Activated T-cell treated with anti-CD3 and anti-CD28 coated beads, Interleukin-2, amount 50 U/mL, for 4 hours (primary cell): ENCODE measurements at regions not wholly inside any gene's neighbourhood (a gene's known extent, or its start where the extent isn't known, plus 50 kb on each side); places are given as distances from the start of the nearest gene placed in this dataset.

Experiments used
- ATAC-seq, 2 donors: fragments of 200-7000 bp; cut with Tn5 transposase; one replicate each; pipeline ENCODE4 v1.10.0; 2021
- DNase-seq: peaks from one replicate; pipeline ENCODE4 v3.0.0-alpha.2; 2020
- H3K27me3 Mint-ChIP-seq: one replicate; pipeline ENCODE4 v1.8.0; 2021; ENCODE audit warnings: low read depth, mixed read lengths
- H3K36me3 Mint-ChIP-seq: one replicate; pipeline ENCODE4 v1.8.0; 2022; ENCODE audit warnings: mixed read lengths; ENCODE audit not compliant: insufficient read depth
- H3K4me1 Mint-ChIP-seq: one replicate; pipeline ENCODE4 v1.8.0; 2021; ENCODE audit warnings: low read depth, mixed read lengths
- H3K4me3 Mint-ChIP-seq: one replicate; pipeline ENCODE4 v1.8.0; 2021; ENCODE audit warnings: mild to moderate bottlenecking, moderate library complexity, mixed read lengths
- H3K9me3 Mint-ChIP-seq: one replicate; pipeline ENCODE4 v1.8.0; 2021; ENCODE audit warnings: mixed read lengths

DNA sequence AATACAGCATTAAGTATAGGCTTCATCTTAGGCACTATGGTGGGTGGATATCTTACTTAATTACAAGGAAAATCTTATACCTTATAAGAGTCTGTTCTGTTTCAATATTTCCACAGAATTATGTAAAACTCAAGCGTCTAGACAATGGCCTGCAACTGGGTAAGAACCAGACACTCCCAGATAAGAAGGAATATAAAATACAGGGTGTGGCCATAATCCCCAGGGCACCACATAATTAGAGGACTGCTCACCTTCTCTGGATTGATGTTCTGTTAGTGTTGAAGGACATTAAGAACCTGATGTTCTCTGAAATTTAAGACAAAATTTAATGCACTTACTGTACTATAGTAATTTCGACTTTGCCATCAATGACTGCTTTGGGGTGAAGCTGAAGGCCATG, 198.2 kb upstream of the ARSJ start:
- ATAC-seq: no peak
- H3K27me3 Mint-ChIP-seq: peaks cover 5% of the 10 kb centered on the region
- peaks cover 7% of the 10 kb centered on the region for H3K9me3 Mint-ChIP-seq

DNA sequence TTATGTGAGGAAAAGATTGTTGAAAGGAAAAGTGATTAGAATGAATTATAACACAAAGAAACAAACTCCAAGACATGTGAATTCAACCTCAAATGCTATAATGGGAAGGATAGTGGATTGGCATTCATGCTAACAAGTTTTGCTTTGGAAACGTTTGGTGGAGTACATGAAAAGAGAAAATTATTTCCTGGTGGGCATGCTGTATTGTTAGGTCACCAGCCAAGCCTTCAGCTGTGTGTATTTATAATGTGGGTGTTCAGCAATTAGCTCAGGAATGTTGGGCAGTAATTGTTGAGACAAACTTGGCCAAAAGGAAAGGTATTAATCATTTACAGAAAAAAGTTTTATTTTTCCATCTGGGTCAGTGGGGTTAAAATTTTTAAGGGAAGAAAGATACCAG, 198.9 kb upstream of the ARSJ start:
- ATAC-seq (no peak), DNase-seq (no peak)
- Mint-ChIP-seq H3K9me3 (peaks cover 8% of the 10 kb centered on the region), H3K4me3 (no peak overlapping the region), H3K36me3 (peaks cover 2% of the 10 kb centered on the region), H3K27me3 (peaks cover 3% of the 10 kb centered on the region), H3K4me1 (no peaks in the 10 kb centered on the region)

More for the DNA sequence above, 198.2 kb upstream of the ARSJ start:
- DNase-seq: no peak
- H3K36me3 Mint-ChIP-seq: peaks cover 2% of the 10 kb centered on the region
- H3K4me1 Mint-ChIP-seq: no peaks in the 10 kb centered on the region
- H3K4me3 Mint-ChIP-seq: no peak overlapping the region

DNA sequence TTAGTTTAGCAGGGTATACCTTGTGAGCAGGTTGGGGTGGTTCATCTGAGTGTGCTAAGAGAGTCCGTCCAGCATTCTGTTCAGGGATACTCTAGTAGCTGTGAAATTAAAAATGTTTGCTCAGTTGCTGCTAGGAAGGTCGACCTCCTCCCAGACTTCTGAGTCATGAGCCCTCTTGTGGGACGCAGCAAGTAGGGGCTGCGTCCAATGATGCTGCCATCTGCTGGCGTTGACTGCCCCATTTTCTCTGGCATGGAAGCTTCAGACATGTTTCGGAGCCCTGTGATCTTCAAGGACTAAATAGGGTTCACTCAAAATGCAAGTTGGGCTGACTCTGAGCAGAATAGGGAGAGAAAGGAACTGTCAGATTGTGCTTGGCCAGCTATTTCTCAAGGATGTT, 201.0 kb upstream of the ARSJ start:
- DNase-seq: peak; percentile 35

DNA sequence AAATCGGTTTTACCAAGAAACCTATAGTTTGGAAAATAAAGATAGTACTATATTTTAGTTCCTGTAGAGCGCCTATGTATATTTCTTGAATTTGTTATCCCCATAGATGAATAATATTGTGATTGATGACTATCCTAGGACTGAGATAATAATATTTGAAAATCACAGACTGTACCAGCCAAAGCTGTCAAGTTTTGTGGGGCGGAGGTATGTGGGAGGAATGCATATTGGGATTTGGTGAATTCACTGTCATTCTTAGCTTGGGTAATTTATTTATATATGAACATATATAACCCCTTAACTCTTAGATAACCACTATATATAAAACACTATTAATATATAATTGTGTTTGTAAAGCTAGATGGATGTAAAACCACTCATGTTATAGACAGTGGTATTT, 205.5 kb upstream of the ARSJ start:
- Mint-ChIP-seq H3K4me3 (no peak overlapping the region), H3K36me3 (peaks cover 2% of the 10 kb centered on the region), H3K9me3 (peaks cover 8% of the 10 kb centered on the region), H3K27me3 (no peaks in the 10 kb centered on the region), H3K4me1 (no peaks in the 10 kb centered on the region)
- ATAC-seq (no peak), DNase-seq (no peak)

More for the DNA sequence above, 201.0 kb upstream of the ARSJ start:
- peaks cover 2% of the 10 kb centered on the region for H3K36me3 Mint-ChIP-seq
- peak; percentile 50 to 55 for ATAC-seq
- no peak overlapping the region for H3K4me3 Mint-ChIP-seq
- H3K27me3 Mint-ChIP-seq: no peaks in the 10 kb centered on the region
- H3K4me1 Mint-ChIP-seq: no peaks in the 10 kb centered on the region
- peaks cover 8% of the 10 kb centered on the region for H3K9me3 Mint-ChIP-seq

DNA sequence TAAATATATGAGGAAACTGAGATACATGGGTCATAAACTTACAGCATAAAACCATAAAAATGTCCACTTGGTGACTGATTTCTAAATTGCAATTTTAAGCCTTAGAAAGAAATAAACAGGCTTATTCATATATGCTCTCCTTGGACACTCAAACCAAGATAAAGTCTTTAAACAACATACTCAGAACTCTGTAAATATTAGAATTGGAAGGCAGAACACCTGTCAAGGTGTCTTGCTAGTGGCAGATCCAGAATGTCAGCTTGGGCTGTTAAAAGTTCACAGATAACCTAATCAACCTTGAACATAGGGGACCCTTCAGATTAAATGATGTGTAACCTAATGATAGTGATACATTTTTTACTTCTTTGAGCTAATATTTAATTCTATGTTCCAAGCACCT, 208.1 kb upstream of the ARSJ start:
- ATAC-seq: no peak
- H3K36me3 Mint-ChIP-seq: no peaks in the 10 kb centered on the region
- no peak overlapping the region for H3K4me3 Mint-ChIP-seq
- peaks cover 2% of the 10 kb centered on the region for H3K9me3 Mint-ChIP-seq
- no peak for DNase-seq
- H3K27me3 Mint-ChIP-seq: no peaks in the 10 kb centered on the region
- H3K4me1 Mint-ChIP-seq: no peaks in the 10 kb centered on the region

DNA sequence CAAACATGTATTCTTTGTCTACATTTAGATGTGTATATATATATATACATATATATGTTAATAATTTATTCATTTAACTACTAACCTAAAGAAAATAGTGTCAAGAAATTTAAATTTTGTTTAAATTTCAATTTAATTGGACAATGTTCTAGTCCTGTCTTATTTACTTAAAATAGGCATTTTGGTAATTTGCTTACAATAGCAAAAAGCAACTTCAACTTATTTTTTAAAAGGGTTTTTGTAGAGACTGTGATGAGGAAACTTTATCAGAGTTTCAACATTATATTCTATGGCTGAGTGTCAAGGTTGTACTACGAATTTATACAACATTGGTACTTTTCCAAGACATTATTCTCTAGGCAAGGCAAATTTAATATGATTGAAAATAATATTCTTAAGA, 212.0 kb upstream of the ARSJ start:
- DNase-seq (no peak), ATAC-seq (no peak)
- no peak overlapping the region for H3K4me3 Mint-ChIP-seq
- H3K4me1 Mint-ChIP-seq: no peaks in the 10 kb centered on the region
- H3K9me3 Mint-ChIP-seq: no peaks in the 10 kb centered on the region
- H3K27me3 Mint-ChIP-seq: no peaks in the 10 kb centered on the region
- no peaks in the 10 kb centered on the region for H3K36me3 Mint-ChIP-seq

DNA sequence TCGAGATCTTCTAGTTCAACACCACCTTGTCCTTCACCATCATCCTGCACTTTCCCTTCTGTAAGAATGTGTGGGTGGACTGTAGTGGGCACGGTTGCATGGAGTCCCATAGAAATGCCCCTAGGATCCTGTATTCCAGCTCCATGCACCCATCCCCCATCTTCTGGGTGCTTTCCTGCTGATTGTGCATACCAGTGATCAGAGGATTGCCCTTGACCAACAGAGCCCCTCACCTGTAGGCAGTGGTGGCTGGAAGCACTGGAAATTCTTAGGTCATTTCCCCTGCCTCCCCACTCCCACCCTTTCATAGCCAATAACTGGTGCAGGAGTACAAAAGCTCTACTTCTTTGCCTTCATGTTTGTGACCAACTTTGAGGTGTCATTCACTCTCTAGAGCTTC, 213.4 kb upstream of the ARSJ start:
- Mint-ChIP-seq H3K4me1 (no peaks in the 10 kb centered on the region), H3K27me3 (no peaks in the 10 kb centered on the region), H3K4me3 (no peak overlapping the region), H3K9me3 (no peaks in the 10 kb centered on the region), H3K36me3 (no peaks in the 10 kb centered on the region)
- ATAC-seq: no peak
- DNase-seq: no peak

DNA sequence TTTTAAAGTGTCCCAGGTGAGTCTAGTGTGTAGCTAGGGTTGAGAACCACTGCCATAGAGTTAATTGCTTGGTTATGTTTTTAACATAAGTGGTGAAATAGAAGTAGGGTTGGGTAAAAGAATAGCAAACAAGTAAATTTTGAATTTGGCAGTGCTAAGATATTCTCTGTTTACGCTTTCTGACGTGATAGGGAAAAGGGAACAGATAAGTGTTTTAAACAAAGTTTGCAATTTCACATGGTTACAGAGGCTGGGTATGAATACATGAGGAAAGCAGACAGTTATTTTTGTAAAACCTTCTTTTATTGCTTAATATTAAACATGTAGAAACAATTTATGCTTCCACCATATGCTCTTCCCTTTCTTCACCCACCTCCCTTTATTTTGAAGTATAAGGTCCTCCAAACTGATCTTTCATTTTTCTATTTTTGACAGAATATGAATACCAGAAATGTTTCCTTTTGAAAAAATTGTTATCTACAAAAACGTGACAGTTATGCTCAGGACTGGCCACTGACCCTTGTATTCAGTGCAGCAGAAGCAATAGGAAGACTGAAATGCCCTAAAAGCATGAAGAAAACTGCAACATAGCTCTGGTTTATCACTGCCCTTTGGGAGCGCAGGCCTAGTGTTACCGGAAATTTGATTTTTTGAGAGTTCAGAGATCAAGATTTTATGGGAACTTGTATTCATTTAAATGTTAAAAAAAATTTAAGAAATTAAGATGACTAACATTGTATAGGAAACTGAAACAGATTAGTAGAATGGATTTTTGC, 214.4 kb upstream of the ARSJ start:
- H3K27me3 Mint-ChIP-seq: no peaks in the 10 kb centered on the region
- H3K4me1 Mint-ChIP-seq: no peaks in the 10 kb centered on the region
- H3K36me3 Mint-ChIP-seq: no peaks in the 10 kb centered on the region
- DNase-seq (no peak), ATAC-seq (no peak)
- no peak overlapping the region for H3K4me3 Mint-ChIP-seq
- no peaks in the 10 kb centered on the region for H3K9me3 Mint-ChIP-seq

DNA sequence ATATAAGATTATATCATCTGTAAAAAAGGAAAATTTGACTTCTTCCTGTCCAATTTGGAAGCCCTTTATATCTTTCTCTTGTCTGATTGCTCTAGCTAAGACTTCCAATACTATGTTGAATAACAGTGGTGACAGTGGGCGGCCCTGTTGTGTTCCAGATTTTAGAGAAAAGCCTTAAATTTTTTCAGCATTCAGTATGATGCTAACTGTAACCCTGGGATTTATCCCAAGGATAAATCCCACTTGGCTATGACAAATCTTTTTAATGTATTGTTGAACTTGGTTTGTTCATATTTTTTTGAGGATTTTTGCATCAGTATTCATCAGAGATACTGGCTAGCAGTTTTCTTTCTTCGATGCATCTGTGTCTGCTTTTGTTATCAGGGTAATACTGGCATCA, 217.2 kb upstream of the ARSJ start:
- ATAC-seq: no peak
- H3K9me3 Mint-ChIP-seq: no peaks in the 10 kb centered on the region

DNA sequence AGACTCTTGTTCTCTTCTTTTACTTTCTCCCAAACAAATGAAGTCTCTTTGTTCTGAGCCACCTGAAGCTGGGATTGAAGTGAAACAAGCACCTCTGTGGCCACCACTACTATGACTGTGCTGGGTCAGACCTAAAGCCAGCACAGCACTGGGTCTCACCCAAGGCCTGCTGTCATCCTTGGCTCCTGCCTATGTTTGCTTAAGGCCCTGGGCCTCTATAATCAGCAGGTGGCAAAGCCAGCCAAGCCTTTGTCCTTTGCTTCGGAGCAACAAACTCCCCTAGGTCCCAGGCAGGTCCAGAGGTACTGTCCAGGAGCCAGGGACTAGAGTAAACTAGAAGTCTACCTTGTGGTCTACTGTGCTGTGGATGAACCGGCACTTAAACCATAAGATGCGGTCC, 220.6 kb upstream of the ARSJ start:
- peaks cover 2% of the 10 kb centered on the region for H3K27me3 Mint-ChIP-seq
- ATAC-seq (no peak), DNase-seq (no peak)
- H3K4me1 Mint-ChIP-seq: no peaks in the 10 kb centered on the region
- no peaks in the 10 kb centered on the region for H3K9me3 Mint-ChIP-seq
- H3K36me3 Mint-ChIP-seq: no peaks in the 10 kb centered on the region
- H3K4me3 Mint-ChIP-seq: no peak overlapping the region

More for the DNA sequence above, 217.2 kb upstream of the ARSJ start:
- Mint-ChIP-seq H3K27me3 (no peaks in the 10 kb centered on the region), H3K4me1 (no peaks in the 10 kb centered on the region), H3K36me3 (no peaks in the 10 kb centered on the region), H3K4me3 (no peak overlapping the region)
- DNase-seq: no peak

DNA sequence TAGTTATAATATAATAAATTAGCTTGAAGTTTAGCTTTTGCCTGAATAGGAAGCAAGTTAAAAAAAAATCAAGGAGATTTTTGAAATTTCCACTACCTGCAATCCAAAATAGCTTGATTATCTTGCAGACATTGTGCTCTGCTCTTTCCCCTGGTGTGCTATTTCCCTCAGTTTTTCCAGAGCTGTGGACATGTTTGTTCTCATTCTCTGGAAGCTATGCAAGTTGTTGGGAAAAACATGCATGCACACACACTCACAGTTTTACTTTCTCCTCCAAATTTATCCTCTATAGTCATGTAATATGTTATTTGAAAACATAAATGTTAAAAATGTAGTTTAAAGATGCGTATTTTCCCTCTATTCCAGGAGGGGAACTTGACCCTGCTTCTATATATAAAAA, 225.8 kb upstream of the ARSJ start:
- Mint-ChIP-seq H3K4me3 (no peak overlapping the region), H3K36me3 (no peaks in the 10 kb centered on the region), H3K4me1 (no peaks in the 10 kb centered on the region), H3K27me3 (peaks cover 8% of the 10 kb centered on the region), H3K9me3 (no peaks in the 10 kb centered on the region)
- ATAC-seq (no peak), DNase-seq (no peak)

DNA sequence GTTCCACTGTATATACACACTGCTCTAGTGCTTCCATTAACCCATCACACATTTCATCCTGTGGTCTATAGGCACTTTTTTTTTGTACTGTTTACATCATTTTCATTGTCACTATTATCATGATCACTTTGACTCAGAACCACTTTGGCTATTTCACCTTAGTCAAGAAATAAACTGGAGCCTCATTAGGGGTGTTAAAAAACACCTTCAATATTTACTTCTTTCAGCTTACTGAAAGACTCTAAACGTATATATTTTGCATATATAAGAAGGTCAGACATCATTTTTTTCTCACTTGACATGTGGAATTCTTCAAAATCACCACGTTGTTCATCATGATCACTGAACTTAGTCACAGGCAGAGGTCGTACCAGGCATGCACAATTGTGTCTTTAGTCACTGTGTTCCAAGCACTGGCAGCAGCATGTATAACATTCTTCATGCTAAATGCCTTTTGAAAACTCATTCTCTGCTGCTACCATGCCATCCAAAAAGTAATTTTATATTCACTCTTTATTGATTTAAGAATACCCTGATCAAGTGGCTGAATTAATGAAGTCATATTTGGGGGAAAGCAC, 229.2 kb upstream of the ARSJ start:
- H3K4me1 Mint-ChIP-seq: no peaks in the 10 kb centered on the region
- H3K9me3 Mint-ChIP-seq: no peaks in the 10 kb centered on the region
- no peak overlapping the region for H3K4me3 Mint-ChIP-seq
- H3K27me3 Mint-ChIP-seq: peaks cover 6% of the 10 kb centered on the region
- H3K36me3 Mint-ChIP-seq: no peaks in the 10 kb centered on the region
- DNase-seq (no peak), ATAC-seq (no peak)

DNA sequence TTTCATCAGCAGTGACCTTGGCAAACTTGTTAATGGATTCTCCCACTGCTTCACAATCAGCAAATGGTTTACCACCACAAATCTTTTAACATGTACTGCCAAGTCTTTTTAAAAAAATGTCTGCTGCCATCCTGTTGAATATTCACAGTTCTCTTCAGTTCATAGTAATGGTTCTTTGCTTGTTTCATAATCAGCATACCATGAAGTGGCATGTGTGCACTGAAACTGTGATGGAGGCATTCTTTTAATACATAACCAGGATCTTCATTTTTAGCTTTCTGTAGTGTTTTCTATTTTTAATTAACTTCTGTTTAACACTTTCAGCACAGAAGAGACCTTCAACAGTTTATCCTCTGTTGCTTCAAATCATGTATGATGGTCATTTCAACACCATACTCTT, 230.1 kb upstream of the ARSJ start:
- ATAC-seq (no peak), DNase-seq (no peak)
- Mint-ChIP-seq H3K4me1 (no peaks in the 10 kb centered on the region), H3K36me3 (no peaks in the 10 kb centered on the region), H3K27me3 (peaks cover 6% of the 10 kb centered on the region), H3K4me3 (no peak overlapping the region), H3K9me3 (no peaks in the 10 kb centered on the region)

DNA sequence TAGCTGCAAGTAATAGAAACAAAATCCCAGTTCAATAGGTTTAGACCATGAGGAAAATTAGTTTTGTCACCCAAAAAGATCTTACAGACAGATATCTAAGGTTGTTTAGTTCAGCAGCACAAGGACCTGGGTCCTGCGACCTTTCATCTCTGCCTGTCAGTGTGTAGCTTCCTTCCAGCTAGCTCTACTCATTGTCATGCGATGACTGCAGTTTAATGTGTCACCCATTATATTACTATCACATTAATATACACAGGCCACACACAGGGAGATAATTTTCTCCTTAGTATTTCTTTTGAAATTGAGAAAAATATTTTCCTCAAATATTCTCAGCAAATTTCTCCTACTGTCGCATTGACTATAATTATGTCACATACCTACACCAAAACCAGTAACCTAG, 232.1 kb upstream of the ARSJ start:
- Mint-ChIP-seq H3K4me3 (no peak overlapping the region), H3K9me3 (no peaks in the 10 kb centered on the region), H3K27me3 (peaks cover 4% of the 10 kb centered on the region), H3K4me1 (no peaks in the 10 kb centered on the region), H3K36me3 (no peaks in the 10 kb centered on the region)
- no peak for ATAC-seq
- no peak for DNase-seq

DNA sequence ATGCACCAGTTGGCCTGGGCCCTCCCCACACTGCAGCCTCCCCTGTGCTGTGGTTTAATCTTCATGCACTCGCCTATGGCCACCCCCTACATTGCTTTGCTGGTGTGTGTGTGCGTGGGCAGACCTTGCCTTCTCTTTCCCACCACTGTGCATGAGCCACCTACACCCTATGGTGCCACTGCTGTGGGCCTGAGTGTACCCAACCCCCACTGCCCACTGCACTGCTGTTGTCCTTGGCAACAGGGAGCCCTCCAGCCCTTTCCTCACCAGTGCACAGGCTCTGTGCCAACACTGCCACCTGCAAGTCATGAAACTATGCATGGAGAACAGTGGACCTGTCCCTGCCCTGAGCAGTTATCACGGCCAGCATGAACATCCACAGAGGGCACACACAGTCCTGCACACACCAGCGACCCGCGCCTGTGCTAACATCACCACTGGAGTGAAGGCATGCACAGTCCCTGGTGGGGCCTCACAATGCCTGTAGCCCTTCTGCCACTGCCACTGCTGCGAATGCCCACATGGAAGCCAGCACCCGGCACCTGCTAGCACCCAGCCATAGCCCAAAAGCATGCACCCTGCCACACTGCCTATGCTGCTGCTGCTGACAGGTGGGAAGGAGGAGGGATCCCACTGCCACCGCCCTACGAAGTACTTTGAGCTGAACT, 237.8 kb upstream of the ARSJ start:
- ATAC-seq: no peak

More for the DNA sequence above, 237.8 kb upstream of the ARSJ start:
- no peak for DNase-seq
- Mint-ChIP-seq H3K36me3 (no peaks in the 10 kb centered on the region), H3K27me3 (peaks cover 6% of the 10 kb centered on the region), H3K9me3 (no peaks in the 10 kb centered on the region), H3K4me3 (no peak overlapping the region), H3K4me1 (no peaks in the 10 kb centered on the region)
